ENCODE measurements at regions not wholly inside any gene's neighbourhood (a gene's known extent, or its start where the extent isn't known, plus 50 kb on each side); places are given as distances from the start of the nearest gene placed in this dataset.

DNA sequence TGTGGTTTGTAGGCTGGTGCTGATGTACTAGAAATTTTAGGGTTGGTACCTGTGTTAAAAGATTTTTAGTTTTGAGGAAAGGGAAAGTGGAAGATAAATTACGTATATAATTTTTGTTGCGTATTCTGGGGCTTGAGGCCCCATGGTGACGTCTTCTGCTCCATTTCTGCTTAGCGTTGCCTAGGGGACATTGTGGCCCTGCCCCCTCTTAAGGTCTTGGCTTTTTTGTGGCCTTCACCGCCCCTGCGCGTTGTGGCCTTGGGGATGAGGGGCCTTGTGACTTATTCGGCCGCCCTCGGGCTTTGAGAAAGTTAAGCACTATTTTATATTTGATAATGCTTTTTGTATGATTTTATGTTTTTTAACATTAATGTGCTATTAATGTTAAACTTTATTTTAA, 182.0 kb downstream of the KLF13 start:
- no peaks in the 10 kb centered on the region for H3K27me3 Mint-ChIP-seq (ENCODE audit: unreplicated experiment)
- no peak overlapping the region for H3K27ac Mint-ChIP-seq (ENCODE audit: unreplicated experiment)
- no peak for TF ChIP-seq CTCF (IDR thresholded peaks at IDR 0.05; ENCODE audit: partially characterized antibody, unreplicated experiment)
- H3K4me3 Mint-ChIP-seq (ENCODE audit: unreplicated experiment) = no peak overlapping the region
- peaks cover 11% of the 10 kb centered on the region for H3K9me3 Mint-ChIP-seq (ENCODE audit: unreplicated experiment)
- DNase-seq = no peak
- no peaks in the 10 kb centered on the region for H3K4me1 Mint-ChIP-seq (ENCODE audit: low read depth, unreplicated experiment)
- no peaks in the 10 kb centered on the region for H3K36me3 Mint-ChIP-seq (ENCODE audit: unreplicated experiment)

GRCh38 chr15:31510057-31510456, 183.4 kb downstream of the KLF13 start:
- no peak for TF ChIP-seq CTCF (IDR thresholded peaks at IDR 0.05; ENCODE audit: partially characterized antibody, unreplicated experiment)
- DNase-seq = no peak
- Mint-ChIP-seq H3K4me3 (ENCODE audit: unreplicated experiment) (no peak overlapping the region), H3K4me1 (ENCODE audit: low read depth, unreplicated experiment) (no peaks in the 10 kb centered on the region), H3K36me3 (ENCODE audit: unreplicated experiment) (peaks cover 10% of the 10 kb centered on the region), H3K27ac (ENCODE audit: unreplicated experiment) (no peak overlapping the region), H3K9me3 (ENCODE audit: unreplicated experiment) (peaks cover 16% of the 10 kb centered on the region), H3K27me3 (ENCODE audit: unreplicated experiment) (no peaks in the 10 kb centered on the region)

GRCh38 chr15:31511707-31512310, 185.2 kb downstream of the KLF13 start:
- Mint-ChIP-seq H3K4me1 (ENCODE audit: low read depth, unreplicated experiment) (no peaks in the 10 kb centered on the region), H3K27ac (ENCODE audit: unreplicated experiment) (peak overlapping the region; percentile 52), H3K4me3 (ENCODE audit: unreplicated experiment) (no peak overlapping the region), H3K36me3 (ENCODE audit: unreplicated experiment) (peaks cover 10% of the 10 kb centered on the region), H3K27me3 (ENCODE audit: unreplicated experiment) (no peaks in the 10 kb centered on the region), H3K9me3 (ENCODE audit: unreplicated experiment) (peaks cover 16% of the 10 kb centered on the region)
- DNase-seq = no peak
- TF ChIP-seq CTCF (IDR thresholded peaks at IDR 0.05; ENCODE audit: partially characterized antibody, unreplicated experiment) = no peak

GRCh38 chr15:31513178-31513577, 186.5 kb downstream of the KLF13 start:
- peaks cover 10% of the 10 kb centered on the region for H3K36me3 Mint-ChIP-seq (ENCODE audit: unreplicated experiment)
- no peaks in the 10 kb centered on the region for H3K27me3 Mint-ChIP-seq (ENCODE audit: unreplicated experiment)
- H3K4me1 Mint-ChIP-seq (ENCODE audit: low read depth, unreplicated experiment) = no peaks in the 10 kb centered on the region
- H3K27ac Mint-ChIP-seq (ENCODE audit: unreplicated experiment) = no peak overlapping the region
- TF ChIP-seq CTCF (IDR thresholded peaks at IDR 0.05; ENCODE audit: partially characterized antibody, unreplicated experiment) = no peak
- no peak overlapping the region for H3K4me3 Mint-ChIP-seq (ENCODE audit: unreplicated experiment)
- H3K9me3 Mint-ChIP-seq (ENCODE audit: unreplicated experiment) = peaks cover 14% of the 10 kb centered on the region
- DNase-seq = no peak

GRCh38 chr15:31516440-31516839, 189.8 kb downstream of the KLF13 start:
- Mint-ChIP-seq H3K4me1 (ENCODE audit: low read depth, unreplicated experiment) (no peaks in the 10 kb centered on the region), H3K27me3 (ENCODE audit: unreplicated experiment) (no peaks in the 10 kb centered on the region), H3K4me3 (ENCODE audit: unreplicated experiment) (no peak overlapping the region), H3K9me3 (ENCODE audit: unreplicated experiment) (peaks cover 6% of the 10 kb centered on the region), H3K36me3 (ENCODE audit: unreplicated experiment) (peaks cover 15% of the 10 kb centered on the region), H3K27ac (ENCODE audit: unreplicated experiment) (no peak overlapping the region)
- DNase-seq = no peak
- no peak for TF ChIP-seq CTCF (IDR thresholded peaks at IDR 0.05; ENCODE audit: partially characterized antibody, unreplicated experiment)
